HEK293 (cell line): ENCODE measurements at regions not wholly inside any gene's neighbourhood (a gene's known extent, or its start where the extent isn't known, plus 50 kb on each side); places are given as distances from the start of the nearest gene placed in this dataset.

ENCODE experiments used
- CTCF ChIA-PET: fragments of 350-600 bp; formaldehyde crosslinking; extraction: SDS; loops from one replicate; lab custom pipeline; 2021; ENCODE audit warnings: antibody characterized with exemption; lab: Yijun Ruan, JAX
- POLR2A ChIA-PET: fragments of 300-600 bp; formaldehyde crosslinking; extraction: SDS; loops from one replicate; lab custom pipeline; 2020; ENCODE audit warnings: antibody characterized with exemption, inconsistent platforms; lab: Yijun Ruan, JAX
- H3K27ac ChIP-seq: fragments of 200-500 bp; sonication (Bioruptor generic); 2 replicates; pipeline ENCODE4 v1.5.1; 2014; ENCODE audit warnings: low read depth, low read length, control low read depth, inconsistent platforms; ENCODE audit errors: extremely low read depth
- H3K36me3 ChIP-seq, 2 experiments: fragments of 200-500 bp in 1 of 2; sonication (Bioruptor generic) in 1 of 2; 1 replicate in 1 of 2; 2 replicates in 1 of 2; pipeline ENCODE4 v1.5.1; 2014 to 2017; ENCODE audit warnings: inconsistent platforms in 2 of 2, low read length in 2 of 2; ENCODE audit not compliant: control insufficient read depth in 2 of 2, insufficient read depth in 1 of 2
- H3K4me1 ChIP-seq: fragments of 200-500 bp; sonication (Bioruptor generic); 2 replicates; pipeline ENCODE4 v1.5.1; 2014; ENCODE audit warnings: mild to moderate bottlenecking, low read length, inconsistent platforms; ENCODE audit not compliant: control insufficient read depth, insufficient read depth
- H3K4me3 ChIP-seq: 2 replicates; pipeline ENCODE4 v1.5.1; 2011; ENCODE audit warnings: low read depth, mild to moderate bottlenecking, control low read depth, low read length, moderate library complexity
- H3K9me3 ChIP-seq: fragments of 200-500 bp; sonication (Bioruptor generic); 2 replicates; pipeline ENCODE4 v1.5.1; 2014; ENCODE audit warnings: low read depth, low read length, inconsistent platforms; ENCODE audit not compliant: control insufficient read depth, insufficient read depth
- BCL11B ChIP-seq: fragments of 450-650 bp; formaldehyde crosslinking; IDR thresholded peaks from 2 replicates; pipeline ENCODE4 v1.5.1; 2016; ENCODE audit warnings: low read depth, missing biosample characterization, missing genetic modification characterization
- GLI2 ChIP-seq: fragments of 450-650 bp; formaldehyde crosslinking; IDR thresholded peaks from 2 replicates; pipeline ENCODE4; 2017; ENCODE audit warnings: missing biosample characterization, missing genetic modification characterization, low read depth, borderline replicate concordance
- GLIS1 ChIP-seq: fragments of 450-650 bp; formaldehyde crosslinking; IDR thresholded peaks from 2 replicates; pipeline ENCODE4 v1.5.1; 2016; ENCODE audit warnings: missing biosample characterization, missing genetic modification characterization
- HOXD13 ChIP-seq: sonication (generic); formaldehyde crosslinking; IDR thresholded peaks from 2 replicates; pipeline ENCODE4 v1.8.0; 2022; ENCODE audit warnings: missing genetic modification reagents, borderline replicate concordance
- SETDB1 ChIP-seq: IDR thresholded peaks from one replicate; pipeline ENCODE4 v1.6.1; 2017; ENCODE audit warnings: mild to moderate bottlenecking, low read length, moderate library complexity, mixed read lengths; ENCODE audit not compliant: insufficient read length
- SP2 ChIP-seq: fragments of 450-650 bp; formaldehyde crosslinking; IDR thresholded peaks from 2 replicates; pipeline ENCODE4 v1.5.1; 2016; ENCODE audit warnings: missing biosample characterization, missing genetic modification characterization
- WT1 ChIP-seq: fragments of 450-650 bp; formaldehyde crosslinking; IDR thresholded peaks from 2 replicates; pipeline ENCODE4 v1.5.1; 2016; ENCODE audit warnings: missing biosample characterization, missing genetic modification characterization
- ZBTB21 ChIP-seq: fragments of 450-650 bp; formaldehyde crosslinking; IDR thresholded peaks from 2 replicates; pipeline ENCODE4 v1.5.1; 2017; ENCODE audit warnings: missing biosample characterization, missing genetic modification characterization
- ZNF132 ChIP-seq: fragments of 450-650 bp; formaldehyde crosslinking; IDR thresholded peaks from 2 replicates; pipeline ENCODE4 v1.5.1; 2017; ENCODE audit warnings: missing biosample characterization, missing genetic modification characterization, borderline replicate concordance
- ZNF155 ChIP-seq: fragments of 450-650 bp; formaldehyde crosslinking; IDR thresholded peaks from 2 replicates; pipeline ENCODE4 v1.5.1; 2016; ENCODE audit warnings: missing biosample characterization, missing genetic modification characterization
- ZNF248 ChIP-seq: fragments of 450-650 bp; formaldehyde crosslinking; IDR thresholded peaks from 2 replicates; pipeline ENCODE4 v1.5.1; 2017; ENCODE audit warnings: missing biosample characterization, missing genetic modification characterization
- ZNF341 ChIP-seq: fragments of 450-650 bp; formaldehyde crosslinking; IDR thresholded peaks from 2 replicates; pipeline ENCODE4; 2016; ENCODE audit warnings: low read depth, missing biosample characterization, missing genetic modification characterization
- ZNF366 ChIP-seq: fragments of 450-650 bp; formaldehyde crosslinking; conservative IDR thresholded peaks from 2 replicates; pipeline ENCODE4 v1.5.1; 2016; ENCODE audit warnings: missing biosample characterization, missing genetic modification characterization
- ZNF37A ChIP-seq: fragments of 450-650 bp; IDR thresholded peaks from 2 replicates; pipeline ENCODE4 v1.5.1; 2018; ENCODE audit warnings: missing biosample characterization, missing genetic modification characterization
- ZNF423 ChIP-seq: fragments of 450-650 bp; formaldehyde crosslinking; IDR thresholded peaks from 2 replicates; pipeline ENCODE4 v1.5.1; 2016; ENCODE audit warnings: missing biosample characterization, missing genetic modification characterization
- ZNF426 ChIP-seq: fragments of 450-650 bp; formaldehyde crosslinking; IDR thresholded peaks from 2 replicates; pipeline ENCODE4 v1.5.1; 2017; ENCODE audit warnings: missing biosample characterization, missing genetic modification characterization, mild to moderate bottlenecking, inconsistent platforms, moderate library complexity
- ZNF621 ChIP-seq: fragments of 450-650 bp; formaldehyde crosslinking; IDR thresholded peaks from 2 replicates; pipeline ENCODE4 v1.5.1; 2017; ENCODE audit warnings: missing biosample characterization, missing genetic modification characterization
- ZNF629 ChIP-seq: fragments of 450-650 bp; formaldehyde crosslinking; IDR thresholded peaks from 2 replicates; pipeline ENCODE4 v1.5.1; 2017; ENCODE audit warnings: missing biosample characterization, missing genetic modification characterization
- ZNF654 ChIP-seq: fragments of 450-650 bp; formaldehyde crosslinking; IDR thresholded peaks from 2 replicates; pipeline ENCODE4 v1.5.1; 2016; ENCODE audit warnings: low read depth, missing biosample characterization, missing genetic modification characterization
- ZNF670 ChIP-seq: fragments of 450-650 bp; formaldehyde crosslinking; IDR thresholded peaks from 2 replicates; pipeline ENCODE4 v1.5.1; 2016; ENCODE audit warnings: missing biosample characterization, missing genetic modification characterization, low read depth
- ZNF76 ChIP-seq: fragments of 450-650 bp; formaldehyde crosslinking; IDR thresholded peaks from 2 replicates; pipeline ENCODE4; 2016; ENCODE audit warnings: low read depth, missing biosample characterization, missing genetic modification characterization, borderline replicate concordance
- ZNF768 ChIP-seq: fragments of 450-650 bp; formaldehyde crosslinking; IDR thresholded peaks from 2 replicates; pipeline ENCODE4 v1.5.1; 2018; ENCODE audit warnings: missing biosample characterization, mild to moderate bottlenecking, missing genetic modification characterization
- TF ChIP-seq, protein P1 (sequence below): fragments of 450-650 bp; formaldehyde crosslinking; conservative IDR thresholded peaks from 2 replicates; pipeline ENCODE4 v1.5.1; 2016; ENCODE audit warnings: low read depth, missing biosample characterization, missing genetic modification characterization
- TF ChIP-seq, protein P2 (sequence below): fragments of 450-650 bp; formaldehyde crosslinking; IDR thresholded peaks from 2 replicates; pipeline ENCODE4 v1.5.1; 2016; ENCODE audit warnings: missing biosample characterization, missing genetic modification characterization, low read depth
- TF ChIP-seq, protein P3 (sequence below): fragments of 450-650 bp; formaldehyde crosslinking; IDR thresholded peaks from 2 replicates; pipeline ENCODE4 v1.5.1; 2016; ENCODE audit warnings: missing biosample characterization, missing genetic modification characterization
- TF ChIP-seq, protein P4 (sequence below): fragments of 450-650 bp; formaldehyde crosslinking; conservative IDR thresholded peaks from 2 replicates; pipeline ENCODE4 v1.5.1; 2016; ENCODE audit warnings: low read depth, missing biosample characterization, missing genetic modification characterization

DNA sequence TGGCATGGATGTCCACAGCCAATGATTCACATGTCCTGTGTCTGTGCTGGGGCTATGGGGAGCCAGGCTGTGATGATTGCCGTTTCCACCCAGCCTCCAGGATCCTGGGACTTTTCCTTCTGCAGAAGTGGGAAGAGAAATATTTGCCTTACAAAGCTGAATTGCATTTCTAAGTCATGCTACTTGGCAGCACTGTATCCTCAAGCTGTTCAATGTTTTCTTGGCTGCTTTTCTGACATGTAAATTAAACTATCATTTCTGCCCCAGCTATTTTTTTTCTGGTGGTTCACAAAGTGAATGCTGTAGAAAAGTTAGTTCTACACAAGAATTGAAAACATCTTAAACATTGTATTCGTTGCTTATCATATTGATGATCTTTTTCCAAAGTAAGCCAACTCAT is 51.9 kb upstream of the TCERG1L start:
- ChIA-PET POLR2A (no interaction called here), CTCF (no interaction called here)
- H3K36me3 ChIP-seq = no peaks in the 10 kb centered on the region
- H3K27ac ChIP-seq = no peak overlapping the region
- no peak for TF ChIP-seq ZNF670 (tag by site-specific recombination)
- TF ChIP-seq, protein P1, sequence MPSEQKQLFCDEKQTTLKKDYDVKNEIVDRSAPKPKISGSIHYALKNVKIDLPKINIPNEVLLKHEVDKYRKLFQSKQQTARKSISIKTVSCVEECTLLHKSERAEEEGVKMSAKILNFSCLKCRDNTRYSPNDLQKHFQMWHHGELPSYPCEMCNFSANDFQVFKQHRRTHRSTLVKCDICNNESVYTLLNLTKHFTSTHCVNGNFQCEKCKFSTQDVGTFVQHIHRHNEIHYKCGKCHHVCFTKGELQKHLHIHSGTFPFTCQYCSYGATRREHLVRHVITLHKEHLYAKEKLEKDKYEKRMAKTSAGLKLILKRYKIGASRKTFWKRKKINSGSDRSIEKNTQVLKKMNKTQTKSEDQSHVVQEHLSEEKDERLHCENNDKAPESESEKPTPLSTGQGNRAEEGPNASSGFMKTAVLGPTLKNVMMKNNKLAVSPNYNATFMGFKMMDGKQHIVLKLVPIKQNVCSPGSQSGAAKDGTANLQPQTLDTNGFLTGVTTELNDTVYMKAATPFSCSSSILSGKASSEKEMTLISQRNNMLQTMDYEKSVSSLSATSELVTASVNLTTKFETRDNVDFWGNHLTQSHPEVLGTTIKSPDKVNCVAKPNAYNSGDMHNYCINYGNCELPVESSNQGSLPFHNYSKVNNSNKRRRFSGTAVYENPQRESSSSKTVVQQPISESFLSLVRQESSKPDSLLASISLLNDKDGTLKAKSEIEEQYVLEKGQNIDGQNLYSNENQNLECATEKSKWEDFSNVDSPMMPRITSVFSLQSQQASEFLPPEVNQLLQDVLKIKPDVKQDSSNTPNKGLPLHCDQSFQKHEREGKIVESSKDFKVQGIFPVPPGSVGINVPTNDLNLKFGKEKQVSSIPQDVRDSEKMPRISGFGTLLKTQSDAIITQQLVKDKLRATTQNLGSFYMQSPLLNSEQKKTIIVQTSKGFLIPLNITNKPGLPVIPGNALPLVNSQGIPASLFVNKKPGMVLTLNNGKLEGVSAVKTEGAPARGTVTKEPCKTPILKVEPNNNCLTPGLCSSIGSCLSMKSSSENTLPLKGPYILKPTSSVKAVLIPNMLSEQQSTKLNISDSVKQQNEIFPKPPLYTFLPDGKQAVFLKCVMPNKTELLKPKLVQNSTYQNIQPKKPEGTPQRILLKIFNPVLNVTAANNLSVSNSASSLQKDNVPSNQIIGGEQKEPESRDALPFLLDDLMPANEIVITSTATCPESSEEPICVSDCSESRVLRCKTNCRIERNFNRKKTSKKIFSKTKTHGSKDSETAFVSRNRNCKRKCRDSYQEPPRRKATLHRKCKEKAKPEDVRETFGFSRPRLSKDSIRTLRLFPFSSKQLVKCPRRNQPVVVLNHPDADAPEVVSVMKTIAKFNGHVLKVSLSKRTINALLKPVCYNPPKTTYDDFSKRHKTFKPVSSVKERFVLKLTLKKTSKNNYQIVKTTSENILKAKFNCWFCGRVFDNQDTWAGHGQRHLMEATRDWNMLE (tag by site-specific recombination) = no peak
- TF ChIP-seq ZBTB21 = no peak
- TF ChIP-seq GLIS1 = no peak
- no peak for TF ChIP-seq HOXD13
- TF ChIP-seq, protein P2, sequence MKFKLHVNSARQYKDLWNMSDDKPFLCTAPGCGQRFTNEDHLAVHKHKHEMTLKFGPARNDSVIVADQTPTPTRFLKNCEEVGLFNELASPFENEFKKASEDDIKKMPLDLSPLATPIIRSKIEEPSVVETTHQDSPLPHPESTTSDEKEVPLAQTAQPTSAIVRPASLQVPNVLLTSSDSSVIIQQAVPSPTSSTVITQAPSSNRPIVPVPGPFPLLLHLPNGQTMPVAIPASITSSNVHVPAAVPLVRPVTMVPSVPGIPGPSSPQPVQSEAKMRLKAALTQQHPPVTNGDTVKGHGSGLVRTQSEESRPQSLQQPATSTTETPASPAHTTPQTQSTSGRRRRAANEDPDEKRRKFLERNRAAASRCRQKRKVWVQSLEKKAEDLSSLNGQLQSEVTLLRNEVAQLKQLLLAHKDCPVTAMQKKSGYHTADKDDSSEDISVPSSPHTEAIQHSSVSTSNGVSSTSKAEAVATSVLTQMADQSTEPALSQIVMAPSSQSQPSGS (tag by site-specific recombination) = no peak
- TF ChIP-seq WT1 = no peak
- TF ChIP-seq ZNF621 = no peak
- TF ChIP-seq ZNF37A = no peak
- no peak for TF ChIP-seq GLI2 (tag by site-specific recombination)
- TF ChIP-seq ZNF768 (tag by site-specific recombination) = no peak
- no peak for TF ChIP-seq ZNF132 (tag by site-specific recombination)
- TF ChIP-seq ZNF341 (tag by site-specific recombination) = no peak
- no peak for TF ChIP-seq BCL11B
- no peak for TF ChIP-seq ZNF629 (tag by site-specific recombination)
- no peak for TF ChIP-seq ZNF155 (tag by site-specific recombination)
- TF ChIP-seq ZNF366 (tag by site-specific recombination) = no peak
- H3K4me1 ChIP-seq = no peaks in the 10 kb centered on the region
- no peaks in the 10 kb centered on the region for H3K9me3 ChIP-seq
- no peak overlapping the region for H3K4me3 ChIP-seq

DNA sequence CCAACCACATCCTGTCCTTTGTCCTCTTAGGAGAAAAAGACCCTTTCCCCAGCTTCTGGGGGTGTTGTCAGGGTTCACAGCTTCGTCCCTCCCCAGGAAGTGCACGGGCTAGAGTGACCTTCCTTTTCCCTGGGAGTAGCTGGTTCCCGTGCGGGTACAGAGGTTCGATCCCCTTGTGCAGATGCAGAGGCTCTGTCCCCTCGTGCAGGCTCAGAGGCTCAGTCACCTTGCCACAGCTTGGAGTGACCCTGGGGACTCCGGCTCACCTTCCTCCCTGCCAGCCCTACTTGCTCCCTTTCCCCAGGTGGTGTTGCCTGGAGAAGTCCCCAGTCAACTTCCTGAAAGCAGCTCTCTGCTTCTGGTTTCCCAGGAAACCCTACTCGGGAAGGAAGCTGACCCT is 60.0 kb upstream of the TCERG1L start:
- Histone ChIP-seq H3K4me3 (no peak overlapping the region), H3K36me3 (no peaks in the 10 kb centered on the region), H3K27ac (no peak overlapping the region), H3K9me3 (no peaks in the 10 kb centered on the region; the same call in 1 of the 2 replicates), H3K4me1 (no peaks in the 10 kb centered on the region)
- ChIA-PET POLR2A (no interaction called here), CTCF (no interaction called here)
- TF ChIP-seq, protein P3, sequence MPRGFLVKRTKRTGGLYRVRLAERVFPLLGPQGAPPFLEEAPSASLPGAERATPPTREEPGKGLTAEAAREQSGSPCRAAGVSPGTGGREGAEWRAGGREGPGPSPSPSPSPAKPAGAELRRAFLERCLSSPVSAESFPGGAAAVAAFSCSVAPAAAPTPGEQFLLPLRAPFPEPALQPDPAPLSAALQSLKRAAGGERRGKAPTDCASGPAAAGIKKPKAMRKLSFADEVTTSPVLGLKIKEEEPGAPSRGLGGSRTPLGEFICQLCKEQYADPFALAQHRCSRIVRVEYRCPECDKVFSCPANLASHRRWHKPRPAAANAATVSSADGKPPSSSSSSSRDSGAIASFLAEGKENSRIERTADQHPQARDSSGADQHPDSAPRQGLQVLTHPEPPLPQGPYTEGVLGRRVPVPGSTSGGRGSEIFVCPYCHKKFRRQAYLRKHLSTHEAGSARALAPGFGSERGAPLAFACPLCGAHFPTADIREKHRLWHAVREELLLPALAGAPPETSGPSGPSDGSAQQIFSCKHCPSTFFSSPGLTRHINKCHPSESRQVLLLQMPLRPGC (tag by site-specific recombination) = no peak
- no peak for TF ChIP-seq ZNF248 (tag by site-specific recombination)
- TF ChIP-seq ZNF76 = no peak
- no peak for TF ChIP-seq SP2 (tag by site-specific recombination)
- TF ChIP-seq ZNF654 = no peak
- no peak for TF ChIP-seq ZNF423 (tag by site-specific recombination)
- TF ChIP-seq SETDB1 = no peak
- TF ChIP-seq ZNF426 = no peak
- TF ChIP-seq, protein P4, sequence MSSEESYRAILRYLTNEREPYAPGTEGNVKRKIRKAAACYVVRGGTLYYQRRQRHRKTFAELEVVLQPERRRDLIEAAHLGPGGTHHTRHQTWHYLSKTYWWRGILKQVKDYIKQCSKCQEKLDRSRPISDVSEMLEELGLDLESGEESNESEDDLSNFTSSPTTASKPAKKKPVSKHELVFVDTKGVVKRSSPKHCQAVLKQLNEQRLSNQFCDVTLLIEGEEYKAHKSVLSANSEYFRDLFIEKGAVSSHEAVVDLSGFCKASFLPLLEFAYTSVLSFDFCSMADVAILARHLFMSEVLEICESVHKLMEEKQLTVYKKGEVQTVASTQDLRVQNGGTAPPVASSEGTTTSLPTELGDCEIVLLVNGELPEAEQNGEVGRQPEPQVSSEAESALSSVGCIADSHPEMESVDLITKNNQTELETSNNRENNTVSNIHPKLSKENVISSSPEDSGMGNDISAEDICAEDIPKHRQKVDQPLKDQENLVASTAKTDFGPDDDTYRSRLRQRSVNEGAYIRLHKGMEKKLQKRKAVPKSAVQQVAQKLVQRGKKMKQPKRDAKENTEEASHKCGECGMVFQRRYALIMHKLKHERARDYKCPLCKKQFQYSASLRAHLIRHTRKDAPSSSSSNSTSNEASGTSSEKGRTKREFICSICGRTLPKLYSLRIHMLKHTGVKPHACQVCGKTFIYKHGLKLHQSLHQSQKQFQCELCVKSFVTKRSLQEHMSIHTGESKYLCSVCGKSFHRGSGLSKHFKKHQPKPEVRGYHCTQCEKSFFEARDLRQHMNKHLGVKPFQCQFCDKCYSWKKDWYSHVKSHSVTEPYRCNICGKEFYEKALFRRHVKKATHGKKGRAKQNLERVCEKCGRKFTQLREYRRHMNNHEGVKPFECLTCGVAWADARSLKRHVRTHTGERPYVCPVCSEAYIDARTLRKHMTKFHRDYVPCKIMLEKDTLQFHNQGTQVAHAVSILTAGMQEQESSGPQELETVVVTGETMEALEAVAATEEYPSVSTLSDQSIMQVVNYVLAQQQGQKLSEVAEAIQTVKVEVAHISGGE (tag by site-specific recombination) = no peak
